IPS-18a (cell line): ENCODE measurements at regions not wholly inside any gene's neighbourhood (a gene's known extent, or its start where the extent isn't known, plus 50 kb on each side); places are given as distances from the start of the nearest gene placed in this dataset.
"Not testable (repeated sequence)": the region's sequence is repeated elsewhere in the genome, so short reads cannot be mapped to it uniquely, and the experiment has no call there.

Experiments used
- H3K27ac ChIP-seq: one replicate; pipeline ENCODE4 v1.5.1; 2013; ENCODE audit warnings: low read length
- H3K27me3 ChIP-seq: one replicate; pipeline ENCODE4 v1.6.1; 2013; ENCODE audit warnings: mild to moderate bottlenecking, low read length; ENCODE audit not compliant: control insufficient read depth, insufficient read depth
- H3K36me3 ChIP-seq: one replicate; pipeline ENCODE4 v1.6.1; 2013; ENCODE audit warnings: low read depth, low read length; ENCODE audit not compliant: control insufficient read depth
- H3K4me1 ChIP-seq: one replicate; pipeline ENCODE4 v1.6.1; 2013; ENCODE audit warnings: low read depth, low read length; ENCODE audit not compliant: control insufficient read depth
- H3K4me3 ChIP-seq: one replicate; pipeline ENCODE4 v1.5.1; 2013; ENCODE audit warnings: low read length
- H3K9ac ChIP-seq: one replicate; pipeline ENCODE4 v1.6.1; 2013; ENCODE audit warnings: mild to moderate bottlenecking, low read length, moderate library complexity
- H3K9me3 ChIP-seq: one replicate; pipeline ENCODE4 v1.6.1; 2013; ENCODE audit warnings: low read depth, low read length; ENCODE audit not compliant: control insufficient read depth

- no peak overlapping the region for H3K27ac ChIP-seq
- no peak overlapping the region for H3K4me3 ChIP-seq
- no peak overlapping the region for H3K9ac ChIP-seq
- no peaks in the 10 kb centered on the region for H3K36me3 ChIP-seq
- H3K9me3 ChIP-seq: peaks cover 15% of the 10 kb centered on the region
- H3K4me1 ChIP-seq: no peaks in the 10 kb centered on the region
- no peaks in the 10 kb centered on the region for H3K27me3 ChIP-seq
Measured at GRCh38 chr11:87539596-87539995, 501.9 kb downstream of the TMEM135 start.

- H3K4me1 ChIP-seq: no peaks in the 10 kb centered on the region
- H3K27me3 ChIP-seq: no peaks in the 10 kb centered on the region
- no peak overlapping the region for H3K27ac ChIP-seq
- no peaks in the 10 kb centered on the region for H3K9me3 ChIP-seq
- no peak overlapping the region for H3K4me3 ChIP-seq
- no peaks in the 10 kb centered on the region for H3K36me3 ChIP-seq
- no peak overlapping the region for H3K9ac ChIP-seq
Measured at GRCh38 chr11:87536565-87536964, 498.8 kb downstream of the TMEM135 start.

GRCh38 chr11:87536016-87536415 lies 498.3 kb downstream of the TMEM135 start:
- H3K27me3 ChIP-seq: no peaks in the 10 kb centered on the region
- no peaks in the 10 kb centered on the region for H3K9me3 ChIP-seq
- H3K4me3 ChIP-seq: no peak overlapping the region

GRCh38 chr11:87535513-87535912 lies 497.8 kb downstream of the TMEM135 start:
- no peaks in the 10 kb centered on the region for H3K36me3 ChIP-seq
- H3K9ac ChIP-seq: no peak overlapping the region
- no peak overlapping the region for H3K27ac ChIP-seq
- no peaks in the 10 kb centered on the region for H3K27me3 ChIP-seq
- H3K4me3 ChIP-seq: no peak overlapping the region
- no peaks in the 10 kb centered on the region for H3K9me3 ChIP-seq
- H3K4me1 ChIP-seq: no peaks in the 10 kb centered on the region

More at GRCh38 chr11:87536016-87536415, 498.3 kb downstream of the TMEM135 start:
- no peak overlapping the region for H3K9ac ChIP-seq
- H3K4me1 ChIP-seq: no peaks in the 10 kb centered on the region
- H3K27ac ChIP-seq: no peak overlapping the region
- no peaks in the 10 kb centered on the region for H3K36me3 ChIP-seq

GRCh38 chr11:87531835-87532234 lies 494.1 kb downstream of the TMEM135 start:
- H3K36me3 ChIP-seq, H3K27ac ChIP-seq, H3K27me3 ChIP-seq, H3K9ac ChIP-seq, H3K4me1 ChIP-seq, H3K4me3 ChIP-seq, H3K9me3 ChIP-seq: not testable (repeated sequence)

- Histone ChIP-seq H3K9ac (no peak overlapping the region), H3K36me3 (no peaks in the 10 kb centered on the region), H3K4me3 (no peak overlapping the region), H3K27ac (no peak overlapping the region), H3K27me3 (no peaks in the 10 kb centered on the region), H3K4me1 (no peaks in the 10 kb centered on the region), H3K9me3 (no peaks in the 10 kb centered on the region)
Measured at GRCh38 chr11:87529486-87529885, 491.8 kb downstream of the TMEM135 start.

GRCh38 chr11:87528752-87529151 lies 491.0 kb downstream of the TMEM135 start:
- Histone ChIP-seq H3K27ac (no peak overlapping the region), H3K27me3 (no peaks in the 10 kb centered on the region), H3K9me3 (no peaks in the 10 kb centered on the region), H3K9ac (no peak overlapping the region), H3K4me1 (no peaks in the 10 kb centered on the region), H3K4me3 (no peak overlapping the region), H3K36me3 (no peaks in the 10 kb centered on the region)

GRCh38 chr11:87523276-87523675 lies 485.5 kb downstream of the TMEM135 start:
- no peaks in the 10 kb centered on the region for H3K9me3 ChIP-seq
- no peak overlapping the region for H3K27ac ChIP-seq
- no peaks in the 10 kb centered on the region for H3K36me3 ChIP-seq
- H3K9ac ChIP-seq: no peak overlapping the region
- no peak overlapping the region for H3K4me3 ChIP-seq
- H3K4me1 ChIP-seq: no peaks in the 10 kb centered on the region
- H3K27me3 ChIP-seq: no peaks in the 10 kb centered on the region

- H3K4me3 ChIP-seq: no peak overlapping the region
- peaks cover under 1% of the 10 kb centered on the region for H3K4me1 ChIP-seq
- no peaks in the 10 kb centered on the region for H3K36me3 ChIP-seq
- H3K27ac ChIP-seq: no peak overlapping the region
- no peaks in the 10 kb centered on the region for H3K9me3 ChIP-seq
- H3K9ac ChIP-seq: no peak overlapping the region
- H3K27me3 ChIP-seq: no peaks in the 10 kb centered on the region
Measured at GRCh38 chr11:87518266-87518665, 480.5 kb downstream of the TMEM135 start.

GRCh38 chr11:87517351-87517750 lies 479.6 kb downstream of the TMEM135 start:
- H3K4me3 ChIP-seq: no peak overlapping the region
- H3K4me1 ChIP-seq: peaks cover 10% of the 10 kb centered on the region
- no peaks in the 10 kb centered on the region for H3K36me3 ChIP-seq
- H3K9me3 ChIP-seq: no peaks in the 10 kb centered on the region
- no peaks in the 10 kb centered on the region for H3K27me3 ChIP-seq
- H3K27ac ChIP-seq: no peak overlapping the region
- H3K9ac ChIP-seq: no peak overlapping the region

- H3K27ac ChIP-seq, H3K9ac ChIP-seq, H3K4me3 ChIP-seq, H3K36me3 ChIP-seq, H3K27me3 ChIP-seq, H3K9me3 ChIP-seq, H3K4me1 ChIP-seq: not testable (repeated sequence)
Measured at GRCh38 chr11:87507722-87508121, 470.0 kb downstream of the TMEM135 start.

GRCh38 chr11:87506946-87507345 lies 469.2 kb downstream of the TMEM135 start:
- not testable (repeated sequence) for H3K4me1 ChIP-seq, H3K36me3 ChIP-seq, H3K27ac ChIP-seq, H3K4me3 ChIP-seq, H3K9ac ChIP-seq, H3K27me3 ChIP-seq, H3K9me3 ChIP-seq
